Stomach (tissue), 8 donors: ENCODE measurements at regions not wholly inside any gene's neighbourhood (a gene's known extent, or its start where the extent isn't known, plus 50 kb on each side); places are given as distances from the start of the nearest gene placed in this dataset.

Experiments used
- DNase-seq, 2 donors: peaks; one replicate each; pipeline versions ENCODE4 v3.0.0 to v3.0.0-alpha.2; 2013 to 2019
- H3K27ac ChIP-seq, 5 donors: fragments of 200-600 bp in 4 of 5; sonication (generic) in 4 of 5; one replicate each; pipeline ENCODE4 v1.5.1; 2013 to 2019; ENCODE audit warnings: mild to moderate bottlenecking in 1 of 5, moderate library complexity in 1 of 5
- H3K27me3 ChIP-seq, 3 donors: fragments of 200-600 bp; sonication (generic); one replicate each; pipeline ENCODE4 v1.5.1; 2017 to 2019; ENCODE audit warnings: mixed run types in 1 of 3
- H3K36me3 ChIP-seq, 4 donors: fragments of 200-600 bp; sonication (generic); 1 replicate in 3 of 4; 2 replicates in 1 of 4; pipeline ENCODE4 v1.5.1; 2016 to 2019
- H3K4me1 ChIP-seq, 4 donors: fragments of 200-600 bp; sonication (generic); one replicate each; pipeline ENCODE4 v1.5.1; 2016 to 2019
- H3K4me3 ChIP-seq, 4 donors: fragments of 200-600 bp; sonication (generic) in 3 of 4; one replicate each; pipeline ENCODE4 v1.5.1; 2016 to 2019; ENCODE audit warnings: mild to moderate bottlenecking in 1 of 4
- H3K9me3 ChIP-seq, 4 donors: fragments of 200-600 bp; sonication (generic); one replicate each; pipeline ENCODE4 v1.5.1; 2016 to 2019
- EP300 ChIP-seq: sonication (generic); formaldehyde crosslinking; IDR thresholded peaks from one replicate; pipeline ENCODE4 v1.6.1; 2017; ENCODE audit warnings: antibody characterized with exemption
- POLR2A ChIP-seq, 4 donors: fragments of 450-650 bp; IDR thresholded peaks; one replicate each; pipeline ENCODE4 v1.6.1; 2016; ENCODE audit warnings: antibody characterized with exemption in 4 of 4, control low read depth in 2 of 4, mild to moderate bottlenecking in 1 of 4, moderate library complexity in 1 of 4
- POLR2AphosphoS5 ChIP-seq, 3 donors: sonication (generic); formaldehyde crosslinking; IDR thresholded peaks; one replicate each; pipeline ENCODE4 v1.6.1; 2016; ENCODE audit warnings: antibody characterized with exemption in 3 of 3
- WGBS, 5 donors: extraction: QIAGEN DNeasy Blood & Tissue Kit in 3 of 5; methylation state at CpG; one replicate each; pipeline versions ENCODE4 v1.1.5 to v1.1.7; 2013 to 2018; 5-methylcytosine and 5-hydroxymethylcytosine counted together
- intact Hi-C: fragments of 100-400 bp; cut with DNase I; formaldehyde crosslinking; loops from one replicate; pipeline ENCODE4 v1.15.1; 2023; ENCODE audit warnings: low total_unique reads
- TF ChIP-seq, protein P1 (sequence below), 7 experiments: fragments of 450-650 bp in 4 of 7; fragments of 200-600 bp in 3 of 7; sonication (generic) in 3 of 7; IDR thresholded peaks; one replicate each; pipeline ENCODE4 v1.5.1; 2016 to 2019; ENCODE audit warnings: antibody characterized with exemption in 7 of 7, control low read depth in 2 of 7, mild to moderate bottlenecking in 1 of 7
- donor health status: healthy with polysubstance abuse.
- donor health status: Bipolar disorder and iron deficiency.
- donor health status: healthy.

DNA sequence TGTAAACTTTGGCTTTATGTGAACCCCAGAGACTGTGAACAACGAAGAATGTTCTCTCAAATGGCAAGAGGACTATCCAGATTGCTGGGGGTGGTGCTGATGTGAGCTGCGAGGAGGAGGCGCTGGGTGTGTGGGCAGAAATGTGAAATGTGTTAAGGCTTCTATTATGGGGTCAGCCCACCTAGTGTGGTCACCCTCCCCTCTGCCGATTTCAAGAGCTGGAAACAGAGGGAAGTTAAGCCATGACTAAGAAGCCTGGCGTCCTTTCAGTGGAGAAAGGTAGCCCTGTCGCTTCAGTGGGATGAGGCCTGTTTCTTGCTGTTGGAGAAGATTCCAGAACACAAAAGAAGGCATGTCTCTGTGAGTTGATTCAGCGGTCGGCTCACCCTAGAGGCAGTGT lies 89.0 kb upstream of the KCTD1 start:
- H3K4me1 ChIP-seq, result no peaks in the 10 kb centered on the region
- no peaks in the 10 kb centered on the region for H3K27me3 ChIP-seq
- DNase-seq, result no peak
- H3K4me3 ChIP-seq, result no peak overlapping the region
- TF ChIP-seq POLR2A (IDR thresholded peaks at IDR 0.05), result no peak
- no peak for TF ChIP-seq EP300
- WGBS, 5 donors, result 73 to 76% (median 74%) methylated on average over 8 of the region's 8 CpGs
- H3K27ac ChIP-seq, result no peak overlapping the region
- no peaks in the 10 kb centered on the region for H3K36me3 ChIP-seq
- H3K9me3 ChIP-seq, result no peaks in the 10 kb centered on the region
- intact Hi-C loops, result no loop called here

DNA sequence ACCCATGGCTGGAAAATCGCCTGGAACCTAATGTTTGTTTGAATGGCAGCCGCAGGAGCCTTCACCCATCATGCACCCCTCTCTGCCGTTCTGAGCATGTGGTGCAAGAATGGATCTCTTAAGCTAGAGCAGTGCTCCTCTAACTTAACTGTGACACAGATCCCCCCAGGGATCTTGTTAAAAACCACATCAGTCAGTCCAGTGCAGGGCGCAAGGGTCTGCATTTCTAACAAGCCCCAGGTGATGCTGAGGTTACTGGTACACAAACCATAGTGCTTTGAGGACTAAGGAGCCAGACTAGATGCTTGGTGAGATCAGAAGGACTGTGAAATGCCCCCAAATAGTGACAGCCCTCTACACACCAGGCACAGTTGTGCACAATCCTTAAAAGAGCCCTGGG lies 87.1 kb upstream of the KCTD1 start:
- no peak for DNase-seq
- no peaks in the 10 kb centered on the region for H3K36me3 ChIP-seq
- H3K27me3 ChIP-seq, result no peaks in the 10 kb centered on the region
- 76 to 85% (median 81%) methylated on average over 4 of the region's 4 CpGs for WGBS, 5 donors
- intact Hi-C loops, result no loop called here
- TF ChIP-seq, protein P1, sequence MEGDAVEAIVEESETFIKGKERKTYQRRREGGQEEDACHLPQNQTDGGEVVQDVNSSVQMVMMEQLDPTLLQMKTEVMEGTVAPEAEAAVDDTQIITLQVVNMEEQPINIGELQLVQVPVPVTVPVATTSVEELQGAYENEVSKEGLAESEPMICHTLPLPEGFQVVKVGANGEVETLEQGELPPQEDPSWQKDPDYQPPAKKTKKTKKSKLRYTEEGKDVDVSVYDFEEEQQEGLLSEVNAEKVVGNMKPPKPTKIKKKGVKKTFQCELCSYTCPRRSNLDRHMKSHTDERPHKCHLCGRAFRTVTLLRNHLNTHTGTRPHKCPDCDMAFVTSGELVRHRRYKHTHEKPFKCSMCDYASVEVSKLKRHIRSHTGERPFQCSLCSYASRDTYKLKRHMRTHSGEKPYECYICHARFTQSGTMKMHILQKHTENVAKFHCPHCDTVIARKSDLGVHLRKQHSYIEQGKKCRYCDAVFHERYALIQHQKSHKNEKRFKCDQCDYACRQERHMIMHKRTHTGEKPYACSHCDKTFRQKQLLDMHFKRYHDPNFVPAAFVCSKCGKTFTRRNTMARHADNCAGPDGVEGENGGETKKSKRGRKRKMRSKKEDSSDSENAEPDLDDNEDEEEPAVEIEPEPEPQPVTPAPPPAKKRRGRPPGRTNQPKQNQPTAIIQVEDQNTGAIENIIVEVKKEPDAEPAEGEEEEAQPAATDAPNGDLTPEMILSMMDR (IDR thresholded peaks at IDR 0.05), result no peak
- no peak for TF ChIP-seq EP300
- TF ChIP-seq POLR2AphosphoS5 (IDR thresholded peaks at IDR 0.05), result no peak
- TF ChIP-seq POLR2A (IDR thresholded peaks at IDR 0.05), result no peak
- no peaks in the 10 kb centered on the region for H3K4me1 ChIP-seq
- H3K4me3 ChIP-seq, result no peak overlapping the region
- H3K27ac ChIP-seq, result no peak overlapping the region
- H3K9me3 ChIP-seq, result no peaks in the 10 kb centered on the region

DNA sequence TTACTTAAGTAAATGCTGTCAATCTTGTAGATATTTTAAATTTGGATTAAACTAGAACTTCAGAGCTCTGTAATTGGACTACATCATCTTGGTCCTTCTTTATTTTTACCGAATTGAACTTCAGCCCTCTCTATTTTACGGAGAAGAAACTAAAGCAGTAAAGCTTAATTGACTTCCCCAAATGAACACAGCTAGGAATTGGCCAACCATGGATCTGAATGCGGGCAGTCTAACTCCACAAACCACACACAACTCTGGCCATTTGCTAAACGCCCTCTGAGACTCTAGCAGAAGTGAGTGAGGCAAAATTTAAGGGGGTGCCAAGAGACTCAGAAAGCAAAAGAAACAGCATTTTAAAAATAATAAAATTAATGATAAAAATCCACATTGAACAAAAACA lies 86.3 kb upstream of the KCTD1 start:
- DNase-seq, result no peak
- no peak overlapping the region for H3K4me3 ChIP-seq
- WGBS, 5 donors, result 76 to 85% (median 82%) methylated on average over 4 of the region's 4 CpGs
- no peaks in the 10 kb centered on the region for H3K36me3 ChIP-seq
- H3K27me3 ChIP-seq, result no peaks in the 10 kb centered on the region
- intact Hi-C loops, result no loop called here
- H3K4me1 ChIP-seq, result no peaks in the 10 kb centered on the region
- H3K27ac ChIP-seq, result no peak overlapping the region
- TF ChIP-seq POLR2AphosphoS5 (IDR thresholded peaks at IDR 0.05) (no peak), EP300 (no peak), POLR2A (IDR thresholded peaks at IDR 0.05) (no peak)
- TF ChIP-seq, protein P1 (IDR thresholded peaks at IDR 0.05), result no peak
- H3K9me3 ChIP-seq, result no peaks in the 10 kb centered on the region

- H3K9me3 ChIP-seq, result peaks cover 0 to under 1% (median 0%) of the 10 kb centered on the region in 4 donors
- intact Hi-C loops, result no loop called here
- 0 to 26% (median 5%) methylated on average over 1 of the region's 1 CpG for WGBS, 5 donors
- H3K27me3 ChIP-seq, result no peaks in the 10 kb centered on the region
- no peak overlapping the region for H3K4me3 ChIP-seq
- TF ChIP-seq POLR2AphosphoS5 (IDR thresholded peaks at IDR 0.05) (no peak), POLR2A (IDR thresholded peaks at IDR 0.05) (no peak), EP300 (no peak)
- TF ChIP-seq, protein P1 (IDR thresholded peaks at IDR 0.05), result no peak
- H3K36me3 ChIP-seq, result no peaks in the 10 kb centered on the region
- no peaks in the 10 kb centered on the region for H3K4me1 ChIP-seq
- DNase-seq, result no peak
- no peak overlapping the region for H3K27ac ChIP-seq
These were observed 82.8 kb upstream of the KCTD1 start for GRCh38 chr18:26631135-26631534.

- H3K4me3 ChIP-seq, result no peak overlapping the region
- no peak for DNase-seq
- H3K27me3 ChIP-seq, result no peaks in the 10 kb centered on the region
- H3K9me3 ChIP-seq, result peaks cover 0 to 6% (median under 1%) of the 10 kb centered on the region in 4 donors
- TF ChIP-seq POLR2AphosphoS5 (IDR thresholded peaks at IDR 0.05), result no peak
- TF ChIP-seq, protein P1 (IDR thresholded peaks at IDR 0.05), result no peak
- TF ChIP-seq EP300, result no peak
- TF ChIP-seq POLR2A (IDR thresholded peaks at IDR 0.05), result no peak
- no peak overlapping the region for H3K27ac ChIP-seq
- no peaks in the 10 kb centered on the region for H3K36me3 ChIP-seq
- no peaks in the 10 kb centered on the region for H3K4me1 ChIP-seq
- intact Hi-C loops, result no loop called here
- WGBS, 5 donors, result 50 to 80% (median 73%) methylated on average over 4 of the region's 4 CpGs
These were observed 82.2 kb upstream of the KCTD1 start for GRCh38 chr18:26630596-26630995.
